NCI-H1105 treated with DMSO at 0.1 percent for 48 hours (cell line): ENCODE measurements at regions not wholly inside any gene's neighbourhood (a gene's known extent, or its start where the extent isn't known, plus 50 kb on each side); places are given as distances from the start of the nearest gene placed in this dataset.

Source experiments
- DNase-seq: peaks from one replicate; lab custom pipeline; 2025; lab: John Stamatoyannopoulos, UW

DNA sequence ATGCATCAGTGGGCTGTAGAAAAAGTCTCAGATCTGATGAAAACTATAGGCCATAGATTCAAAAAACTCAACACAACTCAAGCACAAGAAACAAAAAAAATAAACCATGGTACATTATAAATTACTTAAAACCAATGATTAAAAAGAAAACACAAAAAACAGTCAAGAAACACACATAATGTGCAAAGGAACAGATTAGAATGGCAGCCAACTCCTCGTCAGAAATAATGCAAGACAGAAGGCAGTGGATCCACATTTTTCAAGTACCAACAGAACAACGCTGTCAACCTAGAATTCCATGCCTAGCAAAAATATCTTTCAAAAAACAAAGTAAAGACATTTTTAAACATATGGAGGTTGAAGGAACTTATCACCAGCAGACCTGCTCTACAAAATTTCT, 69.7 kb downstream of the PSMB1 start:
- no peak for DNase-seq

DNA sequence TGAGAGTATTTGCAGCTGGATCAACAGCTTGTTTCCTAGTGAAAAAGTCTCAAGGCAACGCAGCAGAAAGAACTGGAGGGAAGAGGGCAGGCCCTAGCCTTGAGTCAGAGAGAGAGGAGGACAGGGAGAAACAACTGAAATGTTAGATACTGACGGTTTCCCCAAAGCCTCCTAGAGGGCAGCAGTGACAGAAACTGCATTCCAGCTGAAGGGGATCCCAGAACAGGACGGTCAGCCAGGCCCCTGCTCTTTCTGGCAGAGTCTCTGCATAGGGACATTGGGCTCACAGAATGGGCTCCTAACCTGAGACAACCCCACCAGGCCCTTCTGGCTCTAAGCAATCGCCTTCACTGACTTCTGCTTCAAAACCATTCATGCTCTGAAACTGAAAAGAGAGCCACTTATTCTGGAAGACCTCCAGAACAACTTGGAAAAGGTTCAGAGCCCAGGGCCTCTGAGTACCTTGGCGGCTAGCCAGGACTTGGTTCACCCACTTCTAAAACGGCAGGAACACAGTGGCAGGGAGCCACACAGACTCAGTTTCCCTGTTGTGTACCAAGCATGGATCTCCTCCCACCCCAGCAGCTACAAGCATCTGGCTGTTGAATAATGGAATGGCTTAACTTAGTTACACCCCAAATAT, 72.9 kb downstream of the PSMB1 start:
- DNase-seq: peak; percentile 26

DNA sequence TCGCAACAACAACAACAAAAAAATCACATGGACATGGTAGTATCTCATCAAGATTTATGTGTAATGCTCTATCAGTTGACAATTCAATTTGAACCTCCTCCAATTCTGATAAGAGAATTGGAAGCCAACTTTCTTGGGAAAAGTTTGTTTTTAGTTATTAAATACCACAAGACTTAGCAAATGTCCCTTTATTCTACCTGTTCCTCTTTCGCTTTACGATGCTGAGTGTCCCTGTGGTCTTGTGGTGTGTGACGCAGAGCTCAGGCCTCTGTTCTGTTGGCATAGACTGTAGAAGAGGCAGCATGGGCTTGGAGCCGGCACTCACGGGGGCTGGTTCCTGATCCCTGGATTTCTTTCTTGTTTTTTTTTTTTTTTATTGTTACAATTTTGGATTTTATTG, 76.7 kb downstream of the PSMB1 start:
- DNase-seq: no peak

DNA sequence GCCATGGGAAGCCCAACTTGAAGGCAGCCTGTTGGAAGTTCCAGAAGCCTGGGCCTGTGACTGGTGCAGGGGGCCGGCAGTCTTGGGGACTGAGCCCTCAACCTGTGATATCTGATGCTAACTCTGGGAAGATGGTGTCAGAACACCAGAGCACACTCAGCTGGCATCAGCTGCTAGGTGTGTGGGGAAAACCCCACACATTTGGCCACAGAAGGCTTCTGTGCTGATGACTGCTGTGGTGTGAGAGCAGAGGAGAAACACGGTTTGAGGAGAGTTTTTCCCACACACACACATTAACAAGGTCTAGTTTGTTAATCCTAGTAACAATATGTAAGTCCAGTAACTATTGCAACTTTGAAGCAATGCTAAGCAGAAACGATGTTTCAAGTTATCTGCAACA, 78.0 kb downstream of the PSMB1 start:
- DNase-seq: no peak

DNA sequence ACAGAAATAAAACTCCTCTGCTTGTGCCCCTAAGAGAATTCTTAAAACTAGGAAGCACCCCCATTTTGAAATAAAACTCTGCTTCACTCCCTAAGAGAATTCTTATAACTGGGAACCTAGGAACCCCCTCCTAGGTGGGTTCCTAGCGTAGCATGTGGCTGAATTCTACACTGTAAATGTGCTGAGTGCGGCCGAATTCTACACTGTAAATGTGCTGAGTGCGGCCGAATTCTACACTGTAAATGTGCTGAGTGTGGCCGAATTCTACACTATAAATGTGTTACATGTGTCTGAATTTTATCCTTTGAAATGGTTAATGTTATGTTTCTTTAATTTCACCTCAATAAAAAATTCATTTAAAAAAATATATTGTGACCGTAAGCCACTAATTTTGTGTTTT, 79.3 kb downstream of the PSMB1 start:
- no peak for DNase-seq

DNA sequence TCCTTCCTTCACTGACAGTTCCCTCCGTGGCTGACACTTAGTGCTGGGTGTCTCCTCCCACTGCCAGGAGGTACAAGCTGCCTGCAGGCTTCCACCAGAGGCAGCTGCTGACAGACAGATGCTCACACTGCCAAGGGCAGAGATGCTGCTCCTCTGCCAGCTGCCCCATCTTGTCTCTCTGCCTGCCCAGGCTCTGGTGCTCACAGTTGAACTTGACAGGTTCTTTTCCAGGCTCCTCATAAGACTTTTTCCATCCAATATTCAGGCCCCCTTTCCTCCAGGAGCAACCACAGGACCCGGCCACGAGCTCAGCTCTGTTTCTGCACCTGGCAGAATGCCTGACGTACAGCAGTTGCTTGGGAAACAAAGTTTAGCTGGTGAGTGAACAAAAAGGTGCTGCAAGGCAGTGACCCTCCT, 79.8 kb downstream of the PSMB1 start:
- peak; percentile 37 for DNase-seq

DNA sequence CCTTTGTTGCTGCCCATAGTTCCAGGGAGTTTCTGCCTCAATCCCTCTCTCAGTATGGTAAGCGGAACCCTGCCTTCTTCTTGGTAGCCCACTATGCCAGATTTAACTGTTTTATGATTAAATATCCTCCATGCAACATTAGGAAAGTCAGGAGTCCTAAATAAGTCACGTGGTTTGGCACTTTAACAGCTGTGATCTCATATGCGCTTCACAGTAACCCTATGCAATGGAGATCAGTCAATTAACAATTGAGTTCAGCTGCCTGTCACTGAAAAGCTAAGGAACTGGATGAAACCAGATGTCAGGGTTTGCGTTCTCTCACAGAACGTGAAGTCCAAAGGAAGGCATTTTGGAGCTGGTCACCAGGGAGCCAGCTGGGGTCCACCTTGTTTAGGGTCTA, 81.6 kb downstream of the PSMB1 start:
- no peak for DNase-seq

DNA sequence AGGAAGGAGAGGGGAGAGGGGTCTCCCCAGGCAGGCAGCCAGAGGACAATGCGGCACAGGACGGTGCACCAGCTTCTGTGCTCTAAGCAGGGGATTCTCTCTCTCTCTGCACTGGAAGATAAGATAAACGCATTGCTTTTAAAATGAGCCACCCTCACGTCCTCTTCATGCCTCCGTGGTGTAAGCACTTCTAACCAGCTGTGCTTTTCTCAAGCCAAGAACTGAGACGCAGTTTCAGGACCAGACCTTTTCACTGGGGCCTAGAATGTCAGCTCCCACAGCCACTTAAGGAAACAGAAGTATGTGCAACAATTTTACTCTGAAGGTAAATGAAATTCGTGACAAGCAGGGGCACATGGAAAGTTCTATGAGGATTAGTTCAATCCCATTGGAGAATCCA, 82.4 kb downstream of the PSMB1 start:
- no peak for DNase-seq

DNA sequence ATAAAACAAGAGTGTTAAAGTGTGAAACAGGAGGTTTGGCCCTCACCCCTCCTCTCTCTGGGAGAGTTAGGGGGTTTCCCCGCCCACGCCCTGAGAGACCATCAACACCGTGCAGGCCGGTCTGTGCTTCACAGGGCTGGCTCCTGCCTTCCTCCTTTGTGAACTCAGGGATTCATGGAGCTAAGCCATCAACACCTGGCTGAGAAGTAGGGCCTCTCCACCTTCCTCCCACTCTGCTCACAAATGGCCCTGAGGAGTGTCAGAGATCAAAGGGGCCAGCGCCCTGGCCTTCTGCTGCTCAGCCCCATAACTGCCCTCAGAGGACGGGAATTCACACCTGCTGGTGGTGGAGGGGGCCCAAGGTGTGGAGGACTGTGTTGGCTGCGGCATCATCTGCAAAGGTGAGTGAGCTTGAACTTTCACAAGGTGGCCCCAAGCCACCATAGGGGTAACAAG, 88.6 kb downstream of the PSMB1 start:
- DNase-seq: no peak

DNA sequence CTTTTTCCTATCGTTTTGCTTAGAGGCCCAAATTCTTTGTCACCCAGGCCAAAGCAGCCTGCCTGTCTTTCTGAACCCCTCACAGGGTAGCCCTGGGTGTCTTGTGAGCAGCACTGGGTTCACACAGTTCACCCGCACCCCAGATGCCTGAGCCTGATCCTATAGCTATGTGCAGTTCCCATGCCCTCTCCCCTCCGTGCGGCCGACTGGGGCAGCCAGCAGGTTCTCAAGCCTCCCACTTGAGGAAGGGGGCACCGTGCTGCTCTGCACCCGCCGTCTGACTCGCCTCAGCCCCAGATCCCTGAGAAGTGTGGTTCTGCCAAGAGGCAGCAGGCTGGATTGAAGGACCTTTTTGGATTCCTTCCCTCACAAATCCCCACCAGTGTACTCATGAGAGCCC, 89.0 kb downstream of the PSMB1 start:
- no peak for DNase-seq

DNA sequence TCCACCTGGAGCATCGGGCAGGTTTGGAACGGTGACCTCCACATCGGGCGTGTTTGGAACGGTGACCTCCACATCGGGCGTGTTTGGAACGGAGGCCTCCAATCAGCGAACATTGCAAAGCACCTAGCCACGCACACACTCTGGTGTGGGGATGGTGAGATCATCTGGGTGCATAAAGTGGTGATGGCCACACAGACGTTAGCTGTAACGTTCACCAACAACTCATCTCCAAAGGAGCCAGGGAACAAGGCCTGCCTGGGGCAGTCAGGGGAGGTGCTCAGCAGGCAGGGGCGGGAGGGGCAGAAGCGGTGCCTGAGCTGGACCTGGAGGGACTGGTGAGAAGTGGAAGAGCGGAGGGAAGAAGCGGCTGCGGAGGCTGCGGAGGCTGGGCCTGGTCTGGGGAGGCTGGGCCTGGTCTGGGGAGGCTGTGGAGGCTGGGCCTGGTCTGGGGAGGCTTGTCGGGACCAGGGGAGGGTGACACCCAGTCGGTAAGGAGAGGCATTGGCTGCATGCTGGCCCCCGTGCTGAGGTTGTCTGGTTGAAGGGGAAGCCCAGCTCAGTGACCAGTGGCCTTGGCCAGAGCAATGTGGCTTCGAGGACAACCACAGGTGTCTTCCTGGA, 89.9 kb downstream of the PSMB1 start:
- DNase-seq: no peak

DNA sequence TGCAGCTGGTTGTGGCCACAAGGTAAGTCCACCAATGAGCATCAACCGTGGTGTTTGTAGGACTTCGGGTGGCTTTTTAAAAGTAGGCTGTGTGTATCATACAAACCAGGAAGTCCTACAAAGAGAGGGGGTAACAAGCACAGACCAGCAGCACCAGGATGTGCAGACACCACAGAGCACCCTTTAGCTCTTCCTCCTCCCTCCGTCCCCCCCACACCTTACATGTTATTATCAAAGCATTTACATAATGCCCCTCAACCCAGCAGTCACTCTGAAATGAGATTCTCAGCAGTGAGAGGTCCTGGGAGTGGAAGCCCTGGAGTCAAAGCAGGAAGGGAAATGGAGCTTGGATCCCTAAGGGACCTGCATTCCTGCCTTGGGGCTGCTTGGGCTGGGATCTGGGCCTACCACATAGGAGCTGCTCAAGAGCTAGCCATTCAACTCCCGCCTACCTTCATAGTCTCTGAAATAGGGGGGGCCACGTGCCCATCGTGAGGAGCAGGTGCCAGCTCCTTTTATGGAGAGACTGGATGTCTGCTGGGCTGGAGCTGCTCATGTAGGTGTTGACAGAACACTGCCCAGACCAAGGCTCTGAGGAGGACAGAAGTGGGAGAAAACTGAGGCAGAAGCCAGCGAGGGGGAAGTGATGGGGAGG, 90.6 kb downstream of the PSMB1 start:
- peak; percentile 30 for DNase-seq

DNA sequence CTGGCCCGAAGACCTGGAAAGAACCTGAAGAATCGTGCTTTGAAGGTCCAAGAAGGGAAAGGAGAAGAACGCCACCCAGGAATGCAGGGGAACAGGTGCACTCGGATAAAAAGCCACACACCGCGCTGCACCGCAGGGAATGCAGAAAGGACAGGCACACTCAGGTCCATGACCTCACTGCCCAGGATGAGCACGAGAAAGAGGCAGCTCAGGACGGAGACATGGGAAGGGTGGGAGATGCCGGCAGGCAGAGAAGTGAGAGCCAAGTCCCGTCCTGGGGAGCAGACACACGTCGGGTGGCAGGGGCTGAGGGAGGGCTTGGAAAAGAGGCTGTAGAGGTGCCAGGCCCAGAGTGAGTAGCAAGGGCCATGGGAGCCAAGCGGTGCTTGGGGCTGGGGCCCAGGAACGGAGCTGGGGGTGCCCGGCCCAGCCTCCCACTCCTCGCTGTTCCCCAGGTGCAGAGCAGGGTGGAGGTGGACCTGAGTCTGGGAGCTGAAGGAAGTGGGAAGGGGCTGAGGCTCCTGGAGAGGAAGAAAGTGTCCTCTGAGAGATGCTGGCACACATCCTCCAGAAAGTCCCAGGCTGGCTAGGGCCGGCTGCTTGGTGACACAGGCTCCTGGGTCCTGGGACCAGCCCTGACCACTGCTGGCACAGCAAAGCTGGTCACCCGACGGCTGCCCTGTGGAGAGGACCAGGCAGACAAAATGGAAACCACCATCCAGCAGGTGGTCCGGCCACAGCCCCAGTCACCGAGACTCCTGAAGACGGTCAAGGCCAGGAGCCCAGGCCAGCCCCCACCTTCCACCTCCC, 91.3 kb downstream of the PSMB1 start:
- DNase-seq: no peak

DNA sequence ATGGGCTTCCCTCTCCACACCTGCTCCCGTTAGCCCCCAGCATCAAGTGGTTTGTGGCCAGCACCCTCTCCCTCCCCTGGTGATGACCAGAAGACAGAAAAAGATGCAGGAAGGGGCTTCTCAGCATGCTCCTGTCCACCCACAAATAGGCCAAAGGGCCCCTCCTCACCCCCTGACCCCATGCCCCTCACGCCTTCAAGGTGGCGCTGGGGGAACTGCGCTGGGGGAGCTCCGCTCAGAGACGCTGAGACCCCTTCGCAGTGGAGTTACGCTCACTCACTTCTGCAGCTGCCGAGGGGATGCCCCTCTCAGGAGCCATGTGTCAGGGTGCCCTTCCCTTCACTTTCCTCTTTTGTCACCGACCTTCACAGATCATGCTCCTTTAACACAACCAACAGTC, 92.0 kb downstream of the PSMB1 start:
- DNase-seq: no peak

DNA sequence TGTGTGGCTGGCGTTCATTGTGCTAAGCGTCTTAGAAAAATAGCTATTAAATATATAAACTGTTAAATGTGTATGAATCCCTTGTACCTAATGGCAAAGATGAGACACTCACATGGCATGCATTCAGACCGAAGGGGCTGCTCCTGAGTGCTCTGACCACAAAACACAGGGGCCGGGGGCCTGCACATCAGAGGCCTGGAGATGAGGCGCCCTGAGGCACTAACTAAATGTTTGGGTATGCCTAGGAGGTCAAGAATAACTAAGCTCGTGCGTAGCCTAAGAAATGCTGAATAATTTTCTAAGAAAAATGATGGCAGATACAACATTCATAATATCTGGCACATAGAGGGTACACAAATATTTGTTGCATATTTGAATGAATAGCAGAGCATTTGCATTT, 92.5 kb downstream of the PSMB1 start:
- no peak for DNase-seq

DNA sequence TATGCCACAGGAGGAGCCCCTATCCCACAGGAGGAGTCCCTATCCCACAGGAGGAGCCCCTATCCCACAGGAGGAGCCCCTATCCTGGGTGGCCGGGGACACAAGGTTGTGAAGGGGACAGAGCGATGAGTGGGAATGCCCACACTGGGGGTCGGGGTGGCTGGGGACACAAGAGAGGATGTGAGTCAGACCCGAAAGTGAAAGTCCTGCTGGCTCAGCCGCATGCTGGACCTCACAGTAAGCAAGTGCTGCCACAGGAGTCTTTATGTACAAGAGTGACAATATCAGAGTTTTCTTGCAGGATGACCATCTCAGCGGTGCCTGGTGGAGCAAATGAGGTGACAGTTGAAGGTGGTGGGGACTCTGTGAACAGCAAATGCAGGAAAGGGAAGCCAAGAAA, 93.7 kb downstream of the PSMB1 start:
- DNase-seq: no peak

DNA sequence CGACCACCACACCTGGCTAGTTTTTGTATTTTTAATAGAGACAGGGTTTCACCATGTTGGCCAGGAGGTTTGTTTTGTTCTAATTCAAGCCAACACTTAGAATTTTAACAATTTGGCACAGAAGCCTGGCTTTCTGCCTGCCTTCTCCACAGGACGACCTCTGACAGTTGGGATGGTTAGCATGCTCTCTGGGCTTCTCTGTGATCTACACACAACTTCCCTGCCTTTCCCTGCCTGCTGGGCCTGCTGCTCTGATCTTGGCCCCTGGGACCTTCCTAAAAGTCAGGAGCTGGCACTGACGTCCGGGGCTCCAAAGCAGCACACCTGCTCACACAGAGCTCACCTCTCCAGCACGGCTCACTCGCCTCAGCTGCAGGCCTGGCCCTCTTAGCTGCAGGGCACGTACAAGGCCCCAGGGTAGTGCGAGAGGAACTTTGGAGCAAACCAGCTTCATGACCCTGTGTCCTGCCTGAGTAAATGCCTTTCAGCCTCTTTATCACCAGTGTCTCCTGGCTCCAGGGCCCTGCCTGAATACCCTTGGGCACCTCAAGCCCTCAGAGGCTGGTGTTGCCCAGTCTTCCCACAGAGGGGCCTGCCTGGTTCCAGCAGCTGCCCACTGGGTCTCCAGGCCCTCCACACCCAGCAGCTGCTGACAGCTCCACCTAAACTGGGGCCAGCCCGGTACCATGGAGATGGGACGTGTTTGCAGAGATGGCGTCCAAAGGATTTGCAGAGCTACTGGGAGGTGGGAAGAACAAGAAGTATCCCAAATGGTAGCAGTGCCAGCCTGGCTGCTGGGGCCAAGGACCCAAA, 96.0 kb downstream of the PSMB1 start:
- no peak for DNase-seq
